GM12865 (cell line): ENCODE measurements at regions not wholly inside any gene's neighbourhood (a gene's known extent, or its start where the extent isn't known, plus 50 kb on each side); places are given as distances from the start of the nearest gene placed in this dataset.

ENCODE experiments used
- DNase-seq: peaks from one replicate; pipeline ENCODE4 v3.0.0; 2010; ENCODE audit warnings: low read depth
- H3K4me3 ChIP-seq: 2 replicates; pipeline ENCODE4 v1.5.1; 2011; ENCODE audit warnings: mild to moderate bottlenecking, low read depth, low read length, control low read depth
- CTCF ChIP-seq: IDR thresholded peaks from 2 replicates; pipeline ENCODE4 v1.5.1; 2011; ENCODE audit warnings: low read length, control low read depth, low read depth, inconsistent platforms; ENCODE audit not compliant: insufficient read depth; ENCODE audit errors: missing control alignments

GRCh38 chr4:54585321-54586000 is 72.3 kb upstream of the KIT start:
- no peak for TF ChIP-seq CTCF
- no peak for DNase-seq
- H3K4me3 ChIP-seq = no peak overlapping the region

GRCh38 chr4:54586320-54586955 is 71.3 kb upstream of the KIT start:
- no peak for TF ChIP-seq CTCF
- DNase-seq = no peak

GRCh38 chr4:54587107-54587891 is 70.5 kb upstream of the KIT start:
- no peak for DNase-seq
- no peak for TF ChIP-seq CTCF
- H3K4me3 ChIP-seq = no peak overlapping the region

More at GRCh38 chr4:54586320-54586955, 71.3 kb upstream of the KIT start:
- H3K4me3 ChIP-seq = no peak overlapping the region

- no peak for DNase-seq
- H3K4me3 ChIP-seq = no peak overlapping the region
- TF ChIP-seq CTCF = no peak
Measured at GRCh38 chr4:54588404-54588803, 69.4 kb upstream of the KIT start.

GRCh38 chr4:54589586-54589985 is 68.2 kb upstream of the KIT start:
- H3K4me3 ChIP-seq = no peak overlapping the region
- no peak for TF ChIP-seq CTCF
- no peak for DNase-seq

GRCh38 chr4:54593795-54594322 is 63.9 kb upstream of the KIT start:
- DNase-seq = no peak
- no peak overlapping the region for H3K4me3 ChIP-seq
- TF ChIP-seq CTCF = no peak
